Mesendoderm (in vitro differentiated cells): ENCODE measurements at regions not wholly inside any gene's neighbourhood (a gene's known extent, or its start where the extent isn't known, plus 50 kb on each side); places are given as distances from the start of the nearest gene placed in this dataset.
"Not testable (repeated sequence)": the region's sequence is repeated elsewhere in the genome, so short reads cannot be mapped to it uniquely, and the experiment has no call there.

Source experiments
- DNase-seq: peaks from one replicate; pipeline ENCODE4 v3.0.0; 2013
- H2AK5ac ChIP-seq: 2 replicates; pipeline ENCODE4 v1.6.1; 2013; ENCODE audit warnings: low read length, inconsistent platforms
- H2BK120ac ChIP-seq: 2 replicates; pipeline ENCODE4 v1.6.1; 2013; ENCODE audit warnings: low read depth, mild to moderate bottlenecking, low read length, moderate library complexity, mixed read lengths
- H2BK15ac ChIP-seq: replicated peaks from 2 replicates; pipeline ENCODE4 v1.6.1; 2013; ENCODE audit warnings: low read depth, mild to moderate bottlenecking, moderate library complexity
- H2BK5ac ChIP-seq: 2 replicates; pipeline ENCODE4 v1.6.1; 2013; ENCODE audit warnings: low read length, inconsistent platforms
- H3K18ac ChIP-seq: 2 replicates; pipeline ENCODE4 v1.6.1; 2013; ENCODE audit warnings: mild to moderate bottlenecking, low read length, mixed read lengths
- H3K23ac ChIP-seq: one replicate; pipeline ENCODE4 v1.6.1; 2013; ENCODE audit warnings: low read length
- H3K27ac ChIP-seq: 2 replicates; pipeline ENCODE4 v1.5.1; 2013; ENCODE audit warnings: low read depth, mild to moderate bottlenecking, inconsistent platforms, low read length, moderate library complexity
- H3K27me3 ChIP-seq: 2 replicates; pipeline ENCODE4 v1.6.1; 2013; ENCODE audit warnings: low read length, control low read depth, mild to moderate bottlenecking, inconsistent platforms; ENCODE audit not compliant: insufficient read depth, poor library complexity
- H3K36me3 ChIP-seq: 2 replicates; pipeline ENCODE4 v1.6.1; 2013; ENCODE audit warnings: low read length, inconsistent platforms; ENCODE audit not compliant: control insufficient read depth, insufficient read depth
- H3K4ac ChIP-seq: one replicate; pipeline ENCODE4 v1.6.1; 2013; ENCODE audit warnings: low read depth, mild to moderate bottlenecking, low read length, moderate library complexity
- H3K4me1 ChIP-seq: 2 replicates; pipeline ENCODE4 v1.6.1; 2013; ENCODE audit warnings: low read depth, low read length, inconsistent platforms; ENCODE audit not compliant: control insufficient read depth
- H3K4me2 ChIP-seq: 2 replicates; pipeline ENCODE4 v1.6.1; 2013; ENCODE audit warnings: low read length
- H3K4me3 ChIP-seq: 2 replicates; pipeline ENCODE4 v1.5.1; 2013; ENCODE audit warnings: mild to moderate bottlenecking, low read length
- H3K56ac ChIP-seq: one replicate; pipeline ENCODE4 v1.6.1; 2013; ENCODE audit warnings: low read length
- H3K79me1 ChIP-seq: 2 replicates; pipeline ENCODE4 v1.6.1; 2013; ENCODE audit warnings: low read length, inconsistent platforms
- H3K79me2 ChIP-seq: 2 replicates; pipeline ENCODE4 v1.6.1; 2013; ENCODE audit warnings: mild to moderate bottlenecking, low read length; ENCODE audit not compliant: control insufficient read depth, insufficient read depth
- H3K9ac ChIP-seq: 2 replicates; pipeline ENCODE4 v1.6.1; 2013; ENCODE audit warnings: low read length, inconsistent platforms
- H4K5ac ChIP-seq: one replicate; pipeline ENCODE4 v1.6.1; 2013; ENCODE audit warnings: low read length
- H4K8ac ChIP-seq: one replicate; pipeline ENCODE4 v1.6.1; 2013; ENCODE audit warnings: low read depth, mild to moderate bottlenecking, control low read depth, low read length, moderate library complexity
- WGBS: extraction: QIAGEN DNeasy Blood & Tissue Kit; methylation state at CpG from one replicate; pipeline ENCODE4 v1.1.7; 2013; ENCODE audit warnings: low lambda C conversion rate, missing lambda C conversion rate; ENCODE audit not compliant: insufficient coverage; ENCODE audit errors: extremely low coverage; 5-methylcytosine and 5-hydroxymethylcytosine counted together

- Histone ChIP-seq H4K8ac (no peak overlapping the region), H3K23ac (no peak overlapping the region), H3K9ac (no peak overlapping the region), H3K4ac (no peak overlapping the region), H2AK5ac (no peak overlapping the region), H3K36me3 (no peaks in the 10 kb centered on the region), H3K4me1 (no peaks in the 10 kb centered on the region), H4K5ac (no peak overlapping the region), H2BK15ac (no peak overlapping the region), H3K79me1 (no peaks in the 10 kb centered on the region), H3K18ac (no peak overlapping the region), H3K27me3 (no peaks in the 10 kb centered on the region), H2BK5ac (no peak overlapping the region), H3K79me2 (no peaks in the 10 kb centered on the region), H3K56ac (no peak overlapping the region), H3K27ac (no peak overlapping the region), H3K4me3 (no peak overlapping the region), H3K4me2 (no peak overlapping the region), H2BK120ac (no peak overlapping the region)
- DNase-seq, result no peak
- no CpG with 5 or more reads among the region's 4 CpGs for WGBS
Observed at GRCh38 chr1:224548676-224549075, 67.4 kb upstream of the CNIH3 start.

GRCh38 chr1:224551189-224551588 is 64.9 kb upstream of the CNIH3 start:
- not testable (repeated sequence) for H3K79me2 ChIP-seq, H4K8ac ChIP-seq, H4K5ac ChIP-seq, H3K23ac ChIP-seq, H2BK120ac ChIP-seq, H3K27ac ChIP-seq, H2AK5ac ChIP-seq, H3K4me1 ChIP-seq, H3K4ac ChIP-seq, H3K56ac ChIP-seq, H3K18ac ChIP-seq, H2BK15ac ChIP-seq, H3K27me3 ChIP-seq, H3K9ac ChIP-seq, H3K4me2 ChIP-seq, H2BK5ac ChIP-seq, DNase-seq, H3K36me3 ChIP-seq, H3K79me1 ChIP-seq, H3K4me3 ChIP-seq
- no CpG with 5 or more reads among the region's 4 CpGs for WGBS

GRCh38 chr1:224554056-224554455 is 62.1 kb upstream of the CNIH3 start:
- Histone ChIP-seq H3K79me1 (no peaks in the 10 kb centered on the region), H4K8ac (no peak overlapping the region), H3K27ac (no peak overlapping the region), H2BK15ac (no peak overlapping the region), H3K4me3 (no peak overlapping the region), H3K36me3 (no peaks in the 10 kb centered on the region), H3K4me1 (no peaks in the 10 kb centered on the region), H3K27me3 (no peaks in the 10 kb centered on the region), H3K4ac (no peak overlapping the region), H3K79me2 (no peaks in the 10 kb centered on the region), H2BK5ac (no peak overlapping the region), H3K56ac (no peak overlapping the region), H2AK5ac (no peak overlapping the region), H4K5ac (no peak overlapping the region), H2BK120ac (no peak overlapping the region), H3K18ac (no peak overlapping the region), H3K23ac (no peak overlapping the region), H3K9ac (no peak overlapping the region), H3K4me2 (no peak overlapping the region)
- no peak for DNase-seq
- WGBS, result no CpG with 5 or more reads among the region's 4 CpGs

GRCh38 chr1:224554620-224555259 is 61.4 kb upstream of the CNIH3 start:
- no peak overlapping the region for H2AK5ac ChIP-seq
- no peaks in the 10 kb centered on the region for H3K79me1 ChIP-seq
- no peak overlapping the region for H3K56ac ChIP-seq
- H3K4me2 ChIP-seq, result no peak overlapping the region
- no peak overlapping the region for H3K18ac ChIP-seq
- no peak overlapping the region for H2BK15ac ChIP-seq
- no peak overlapping the region for H3K4me3 ChIP-seq
- H3K79me2 ChIP-seq, result no peaks in the 10 kb centered on the region
- no peaks in the 10 kb centered on the region for H3K4me1 ChIP-seq
- H3K4ac ChIP-seq, result no peak overlapping the region
- no peak overlapping the region for H3K23ac ChIP-seq
- no peaks in the 10 kb centered on the region for H3K27me3 ChIP-seq
- no peaks in the 10 kb centered on the region for H3K36me3 ChIP-seq
- no peak overlapping the region for H4K8ac ChIP-seq
- DNase-seq, result no peak
- H3K9ac ChIP-seq, result no peak overlapping the region
- no peak overlapping the region for H2BK5ac ChIP-seq
- H4K5ac ChIP-seq, result no peak overlapping the region
- H2BK120ac ChIP-seq, result no peak overlapping the region
- WGBS, result no CpG with 5 or more reads among the region's 4 CpGs
- H3K27ac ChIP-seq, result no peak overlapping the region

GRCh38 chr1:224558904-224559303 is 57.2 kb upstream of the CNIH3 start:
- 100% methylated on average over 1 of the region's 3 CpGs for WGBS
- Histone ChIP-seq H3K4me3 (no peak overlapping the region), H3K27me3 (no peaks in the 10 kb centered on the region), H3K79me2 (no peaks in the 10 kb centered on the region), H4K8ac (no peak overlapping the region), H3K9ac (no peak overlapping the region), H3K4me1 (no peaks in the 10 kb centered on the region), H3K27ac (no peak overlapping the region), H3K4ac (no peak overlapping the region), H3K36me3 (no peaks in the 10 kb centered on the region), H2AK5ac (no peak overlapping the region), H3K56ac (no peak overlapping the region), H2BK5ac (no peak overlapping the region), H2BK15ac (no peak overlapping the region), H3K79me1 (no peaks in the 10 kb centered on the region), H3K4me2 (no peak overlapping the region), H4K5ac (no peak overlapping the region), H3K23ac (no peak overlapping the region), H2BK120ac (no peak overlapping the region), H3K18ac (no peak overlapping the region)
- DNase-seq, result no peak
